Mesendoderm (in vitro differentiated cells): ENCODE measurements at regions not wholly inside any gene's neighbourhood (a gene's known extent, or its start where the extent isn't known, plus 50 kb on each side); places are given as distances from the start of the nearest gene placed in this dataset.

Source experiments
- DNase-seq: peaks from one replicate; pipeline ENCODE4 v3.0.0; 2013
- H2AK5ac ChIP-seq: 2 replicates; pipeline ENCODE4 v1.6.1; 2013; ENCODE audit warnings: low read length, inconsistent platforms
- H2BK120ac ChIP-seq: 2 replicates; pipeline ENCODE4 v1.6.1; 2013; ENCODE audit warnings: low read depth, mild to moderate bottlenecking, low read length, moderate library complexity, mixed read lengths
- H2BK15ac ChIP-seq: replicated peaks from 2 replicates; pipeline ENCODE4 v1.6.1; 2013; ENCODE audit warnings: low read depth, mild to moderate bottlenecking, moderate library complexity
- H2BK5ac ChIP-seq: 2 replicates; pipeline ENCODE4 v1.6.1; 2013; ENCODE audit warnings: low read length, inconsistent platforms
- H3K18ac ChIP-seq: 2 replicates; pipeline ENCODE4 v1.6.1; 2013; ENCODE audit warnings: mild to moderate bottlenecking, low read length, mixed read lengths
- H3K23ac ChIP-seq: one replicate; pipeline ENCODE4 v1.6.1; 2013; ENCODE audit warnings: low read length
- H3K27ac ChIP-seq: 2 replicates; pipeline ENCODE4 v1.5.1; 2013; ENCODE audit warnings: low read depth, mild to moderate bottlenecking, inconsistent platforms, low read length, moderate library complexity
- H3K27me3 ChIP-seq: 2 replicates; pipeline ENCODE4 v1.6.1; 2013; ENCODE audit warnings: low read length, control low read depth, mild to moderate bottlenecking, inconsistent platforms; ENCODE audit not compliant: insufficient read depth, poor library complexity
- H3K36me3 ChIP-seq: 2 replicates; pipeline ENCODE4 v1.6.1; 2013; ENCODE audit warnings: low read length, inconsistent platforms; ENCODE audit not compliant: control insufficient read depth, insufficient read depth
- H3K4ac ChIP-seq: one replicate; pipeline ENCODE4 v1.6.1; 2013; ENCODE audit warnings: low read depth, mild to moderate bottlenecking, low read length, moderate library complexity
- H3K4me1 ChIP-seq: 2 replicates; pipeline ENCODE4 v1.6.1; 2013; ENCODE audit warnings: low read depth, low read length, inconsistent platforms; ENCODE audit not compliant: control insufficient read depth
- H3K4me2 ChIP-seq: 2 replicates; pipeline ENCODE4 v1.6.1; 2013; ENCODE audit warnings: low read length
- H3K4me3 ChIP-seq: 2 replicates; pipeline ENCODE4 v1.5.1; 2013; ENCODE audit warnings: mild to moderate bottlenecking, low read length
- H3K56ac ChIP-seq: one replicate; pipeline ENCODE4 v1.6.1; 2013; ENCODE audit warnings: low read length
- H3K79me1 ChIP-seq: 2 replicates; pipeline ENCODE4 v1.6.1; 2013; ENCODE audit warnings: low read length, inconsistent platforms
- H3K79me2 ChIP-seq: 2 replicates; pipeline ENCODE4 v1.6.1; 2013; ENCODE audit warnings: mild to moderate bottlenecking, low read length; ENCODE audit not compliant: control insufficient read depth, insufficient read depth
- H3K9ac ChIP-seq: 2 replicates; pipeline ENCODE4 v1.6.1; 2013; ENCODE audit warnings: low read length, inconsistent platforms
- H4K5ac ChIP-seq: one replicate; pipeline ENCODE4 v1.6.1; 2013; ENCODE audit warnings: low read length
- H4K8ac ChIP-seq: one replicate; pipeline ENCODE4 v1.6.1; 2013; ENCODE audit warnings: low read depth, mild to moderate bottlenecking, control low read depth, low read length, moderate library complexity
- WGBS: extraction: QIAGEN DNeasy Blood & Tissue Kit; methylation state at CpG from one replicate; pipeline ENCODE4 v1.1.7; 2013; ENCODE audit warnings: low lambda C conversion rate, missing lambda C conversion rate; ENCODE audit not compliant: insufficient coverage; ENCODE audit errors: extremely low coverage; 5-methylcytosine and 5-hydroxymethylcytosine counted together

DNA sequence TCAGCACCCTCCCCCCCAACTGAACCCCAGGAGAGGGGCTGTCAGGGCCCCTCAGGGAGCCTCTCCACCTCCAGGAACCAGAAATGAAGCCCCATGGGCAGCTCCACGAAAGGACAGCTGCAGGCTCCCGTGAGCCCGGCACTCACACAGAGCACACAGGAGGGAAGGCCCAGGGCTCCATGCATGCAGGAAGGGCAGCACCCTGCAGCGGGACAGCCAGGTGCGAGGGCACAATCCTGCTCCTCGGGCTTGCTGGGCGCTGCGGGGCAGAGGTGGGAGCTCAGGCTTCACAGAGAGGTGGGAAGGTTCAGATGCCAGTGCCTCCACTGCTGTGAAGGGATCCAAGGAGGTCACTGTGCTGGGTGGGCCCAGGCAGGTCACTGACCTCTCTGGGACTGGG is 90.0 kb downstream of the HMX1 start:
- Histone ChIP-seq H2BK15ac (no peak overlapping the region), H3K27ac (no peak overlapping the region), H4K5ac (no peak overlapping the region), H3K4me1 (no peaks in the 10 kb centered on the region), H3K4ac (no peak overlapping the region), H3K18ac (no peak overlapping the region), H3K56ac (no peak overlapping the region), H2BK120ac (no peak overlapping the region), H3K36me3 (no peaks in the 10 kb centered on the region), H3K4me2 (no peak overlapping the region), H3K4me3 (no peak overlapping the region), H2AK5ac (no peak overlapping the region), H4K8ac (no peak overlapping the region), H2BK5ac (no peak overlapping the region), H3K23ac (no peak overlapping the region), H3K9ac (no peak overlapping the region), H3K79me1 (no peaks in the 10 kb centered on the region), H3K27me3 (no peaks in the 10 kb centered on the region), H3K79me2 (no peaks in the 10 kb centered on the region)
- no peak for DNase-seq
- no CpG with 5 or more reads among the region's 8 CpGs for WGBS

DNA sequence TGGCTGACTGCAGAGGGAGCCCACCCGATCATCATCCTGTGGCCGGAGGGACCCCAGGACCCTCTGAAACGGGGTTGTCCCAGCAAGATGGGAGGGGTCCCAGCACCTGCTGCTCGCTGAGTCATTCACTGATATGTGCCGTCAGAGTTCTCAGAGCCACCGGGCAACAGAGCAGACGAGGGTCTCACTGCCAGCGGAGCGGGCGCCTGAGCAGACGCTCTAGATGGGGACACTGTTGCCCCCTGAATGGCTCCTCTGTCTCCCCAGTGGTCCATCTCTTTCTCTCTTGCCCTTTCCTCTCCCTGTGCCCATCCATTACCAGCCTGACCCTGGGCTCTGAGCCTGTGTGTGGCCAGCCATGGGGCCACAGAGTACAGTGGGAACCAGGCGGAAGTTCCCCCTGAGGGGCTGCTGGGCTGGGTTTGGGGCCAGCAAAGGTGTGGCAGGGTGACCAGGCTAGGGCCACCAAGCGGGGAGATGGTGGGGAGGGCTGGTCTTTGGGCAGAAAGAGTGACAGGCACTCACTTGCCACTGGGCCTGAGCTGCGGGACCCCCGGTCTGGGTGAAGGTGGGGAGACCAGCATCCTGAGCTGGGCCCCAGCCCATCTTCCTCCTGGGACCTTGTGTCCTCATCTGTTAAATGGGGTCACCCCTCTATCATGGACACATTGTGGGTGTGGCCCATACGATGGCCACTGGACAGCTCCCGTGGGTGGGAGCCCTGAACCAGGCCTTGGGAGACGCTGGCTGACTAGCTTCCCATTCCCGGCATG is 90.9 kb downstream of the HMX1 start:
- H3K27me3 ChIP-seq, result no peaks in the 10 kb centered on the region
- no peak overlapping the region for H2BK120ac ChIP-seq
- no peak overlapping the region for H4K5ac ChIP-seq
- no peaks in the 10 kb centered on the region for H3K79me1 ChIP-seq
- no peak overlapping the region for H3K4me2 ChIP-seq
- H2BK5ac ChIP-seq, result no peak overlapping the region
- H3K79me2 ChIP-seq, result no peaks in the 10 kb centered on the region
- DNase-seq, result no peak
- no peak overlapping the region for H2BK15ac ChIP-seq
- H3K18ac ChIP-seq, result no peak overlapping the region
- no peak overlapping the region for H3K4ac ChIP-seq
- no peak overlapping the region for H3K27ac ChIP-seq
- no peak overlapping the region for H3K23ac ChIP-seq
- H3K9ac ChIP-seq, result no peak overlapping the region
- H2AK5ac ChIP-seq, result no peak overlapping the region
- H4K8ac ChIP-seq, result no peak overlapping the region
- H3K36me3 ChIP-seq, result no peaks in the 10 kb centered on the region
- H3K4me3 ChIP-seq, result no peak overlapping the region
- H3K4me1 ChIP-seq, result no peaks in the 10 kb centered on the region
- H3K56ac ChIP-seq, result no peak overlapping the region
- no CpG with 5 or more reads among the region's 19 CpGs for WGBS

DNA sequence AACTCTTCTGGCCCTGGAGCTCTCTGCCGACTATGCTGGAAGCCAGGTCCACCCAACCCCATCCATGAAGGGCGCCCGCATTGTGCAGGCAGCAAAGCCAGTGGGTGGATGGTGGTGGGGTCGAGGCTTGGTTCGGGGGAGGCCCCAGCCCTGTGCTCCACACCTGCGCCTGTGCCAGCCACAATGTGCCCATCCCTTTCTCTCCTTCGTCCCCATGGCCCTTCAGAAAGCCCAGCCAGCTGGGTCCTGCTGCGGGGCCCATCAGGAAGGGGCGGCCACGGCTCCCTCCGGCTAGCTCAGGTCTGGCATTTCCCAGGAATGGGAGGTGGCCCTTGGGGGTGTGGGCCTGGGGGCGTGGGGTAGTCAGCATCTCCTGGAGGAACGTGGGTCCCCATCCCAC is 91.6 kb downstream of the HMX1 start:
- H3K36me3 ChIP-seq, result no peaks in the 10 kb centered on the region
- no peak overlapping the region for H3K18ac ChIP-seq
- H2AK5ac ChIP-seq, result no peak overlapping the region
- no peaks in the 10 kb centered on the region for H3K27me3 ChIP-seq
- H3K4me1 ChIP-seq, result no peaks in the 10 kb centered on the region
- no peak overlapping the region for H2BK5ac ChIP-seq
- no peak overlapping the region for H4K5ac ChIP-seq
- H3K4me2 ChIP-seq, result no peak overlapping the region
- no peak overlapping the region for H3K23ac ChIP-seq
- no peak for DNase-seq
- no peak overlapping the region for H3K9ac ChIP-seq
- no peak overlapping the region for H2BK15ac ChIP-seq
- no peak overlapping the region for H3K4ac ChIP-seq
- H3K27ac ChIP-seq, result no peak overlapping the region
- no peak overlapping the region for H3K56ac ChIP-seq
- H2BK120ac ChIP-seq, result no peak overlapping the region
- H3K4me3 ChIP-seq, result no peak overlapping the region
- no peaks in the 10 kb centered on the region for H3K79me1 ChIP-seq
- no peak overlapping the region for H4K8ac ChIP-seq
- WGBS, result no CpG with 5 or more reads among the region's 13 CpGs
- H3K79me2 ChIP-seq, result no peaks in the 10 kb centered on the region

DNA sequence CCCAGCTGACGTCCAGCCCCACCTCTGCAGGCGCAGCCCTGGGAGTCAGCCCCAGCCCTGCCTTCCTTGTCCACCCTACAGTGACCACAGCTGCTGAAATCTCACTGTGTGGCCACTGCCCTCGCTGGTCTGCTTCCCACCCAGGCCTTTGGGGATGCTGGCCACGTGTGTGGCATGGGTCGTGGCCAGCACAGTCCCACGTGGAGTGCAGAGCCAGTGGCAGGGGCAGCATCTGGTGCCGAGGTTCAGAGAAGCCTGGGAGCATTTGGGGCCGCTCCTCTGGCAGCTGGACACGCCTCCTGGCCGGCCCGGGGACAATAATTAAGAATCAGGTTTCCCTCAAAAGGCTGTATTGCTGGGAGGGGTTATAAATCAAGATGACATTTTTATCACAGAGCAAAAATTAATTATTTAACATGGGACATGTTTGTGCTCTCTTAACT is 92.1 kb downstream of the HMX1 start:
- Histone ChIP-seq H2BK15ac (no peak overlapping the region), H3K9ac (no peak overlapping the region), H3K4me2 (no peak overlapping the region), H3K27me3 (no peaks in the 10 kb centered on the region), H3K79me2 (no peaks in the 10 kb centered on the region), H3K18ac (no peak overlapping the region), H4K5ac (no peak overlapping the region), H3K23ac (no peak overlapping the region), H2BK5ac (no peak overlapping the region), H2AK5ac (no peak overlapping the region), H3K56ac (no peak overlapping the region), H2BK120ac (no peak overlapping the region), H3K4me3 (no peak overlapping the region), H3K4ac (no peak overlapping the region), H3K36me3 (no peaks in the 10 kb centered on the region), H3K79me1 (no peaks in the 10 kb centered on the region), H3K4me1 (no peaks in the 10 kb centered on the region), H3K27ac (no peak overlapping the region), H4K8ac (no peak overlapping the region)
- DNase-seq, result no peak
- no CpG with 5 or more reads among the region's 11 CpGs for WGBS

DNA sequence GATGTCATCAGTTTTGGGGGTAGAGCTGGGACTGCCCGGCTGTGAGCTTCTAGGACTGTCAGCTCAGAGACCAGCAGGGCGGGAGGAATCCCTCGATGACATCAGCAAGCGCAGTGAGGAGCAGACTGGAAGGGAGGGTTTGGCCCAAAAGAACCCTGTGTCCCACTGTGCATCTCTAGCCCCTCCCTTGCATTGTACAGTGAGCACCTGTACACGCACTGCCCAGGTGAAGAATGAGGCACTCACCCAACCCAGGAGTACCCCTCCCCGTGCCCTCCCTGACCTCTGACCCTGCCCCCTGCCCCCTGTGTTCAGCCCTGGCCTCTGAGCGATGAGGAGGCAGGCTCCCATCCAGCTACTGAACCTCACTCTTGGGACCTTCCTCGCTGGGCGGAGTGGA is 92.9 kb downstream of the HMX1 start:
- Histone ChIP-seq H3K56ac (no peak overlapping the region), H3K9ac (no peak overlapping the region), H3K4me3 (no peak overlapping the region), H3K79me2 (no peaks in the 10 kb centered on the region), H3K23ac (no peak overlapping the region), H3K36me3 (no peaks in the 10 kb centered on the region), H2AK5ac (no peak overlapping the region), H4K5ac (no peak overlapping the region), H3K4ac (no peak overlapping the region), H3K27ac (no peak overlapping the region), H3K79me1 (no peaks in the 10 kb centered on the region), H2BK5ac (no peak overlapping the region), H4K8ac (no peak overlapping the region), H3K4me1 (no peaks in the 10 kb centered on the region), H3K4me2 (no peak overlapping the region), H3K27me3 (no peaks in the 10 kb centered on the region), H2BK15ac (no peak overlapping the region), H3K18ac (no peak overlapping the region), H2BK120ac (no peak overlapping the region)
- WGBS, result no CpG with 5 or more reads among the region's 9 CpGs
- no peak for DNase-seq

DNA sequence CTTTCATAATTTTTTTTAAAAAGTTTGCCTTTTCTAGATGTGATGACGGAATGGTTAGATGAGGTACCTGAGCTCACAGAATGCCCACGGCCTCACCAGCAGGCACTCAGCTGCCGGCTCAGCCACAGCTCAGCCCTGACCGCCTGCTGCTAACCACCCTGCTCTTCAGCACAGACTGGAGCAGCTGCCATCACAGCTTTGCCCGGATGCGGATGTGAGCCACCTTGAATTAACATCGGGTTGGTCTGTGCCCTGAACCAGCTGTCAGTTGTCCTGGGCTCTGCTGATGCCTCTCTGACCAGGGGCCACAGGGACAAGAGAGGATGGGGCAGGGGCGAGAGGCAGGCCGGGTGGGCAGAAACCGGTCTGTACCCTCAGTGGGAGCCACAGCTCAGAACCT is 93.3 kb downstream of the HMX1 start:
- Histone ChIP-seq H3K27me3 (no peaks in the 10 kb centered on the region), H3K4me2 (no peak overlapping the region), H3K18ac (no peak overlapping the region), H2BK5ac (no peak overlapping the region), H2AK5ac (no peak overlapping the region), H3K9ac (no peak overlapping the region), H2BK120ac (no peak overlapping the region), H3K79me1 (no peaks in the 10 kb centered on the region), H3K27ac (no peak overlapping the region), H3K56ac (no peak overlapping the region), H4K5ac (no peak overlapping the region), H2BK15ac (no peak overlapping the region), H3K79me2 (no peaks in the 10 kb centered on the region), H3K36me3 (no peaks in the 10 kb centered on the region), H3K4me3 (no peak overlapping the region), H3K4ac (no peak overlapping the region), H3K4me1 (no peaks in the 10 kb centered on the region), H3K23ac (no peak overlapping the region), H4K8ac (no peak overlapping the region)
- no peak for DNase-seq
- no CpG with 5 or more reads among the region's 10 CpGs for WGBS
